ENCODE measurements at regions not wholly inside any gene's neighbourhood (a gene's known extent, or its start where the extent isn't known, plus 50 kb on each side); places are given as distances from the start of the nearest gene placed in this dataset.

GRCh38 chr5:6029811-6030271, 348.5 kb downstream of the MED10 start:
- intact Hi-C loops (cut with micrococcal nuclease) = no loop called here
- H4K20me1 ChIP-seq (ENCODE audit: low read length) = no peaks in the 10 kb centered on the region
- H3F3A ChIP-seq (ENCODE audit: low read length, unreplicated experiment) = no peaks in the 10 kb centered on the region
- DNase-seq = no peak
- no peaks in the 10 kb centered on the region for H3K36me3 ChIP-seq (ENCODE audit: low read depth, low read length)
- no peaks in the 10 kb centered on the region for H3K79me2 ChIP-seq (ENCODE audit: low read length)
- CTCF ChIA-PET = no interaction called here
- no peak overlapping the region for H3K9ac ChIP-seq (ENCODE audit: low read length)
- H3K4me2 ChIP-seq (ENCODE audit: low read length) = no peak overlapping the region
- POLR2A ChIA-PET (ENCODE audit: unreplicated experiment) = no interaction called here
- H3K9me3 ChIP-seq (ENCODE audit: low read length) = no peaks in the 10 kb centered on the region
- no peak for ATAC-seq
- H3K9me2 ChIP-seq (replicated peaks; ENCODE audit: low read length) = no peaks in the 10 kb centered on the region
- no peaks in the 10 kb centered on the region for H3K27me3 ChIP-seq (ENCODE audit: low read length)
- no peak overlapping the region for H3K27ac ChIP-seq (ENCODE audit: low read length)
- BruUV-seq (replicated peaks) = no TSS peak
- no peak overlapping the region for H3K4me3 ChIP-seq (ENCODE audit: low read length)
- H2AFZ ChIP-seq (ENCODE audit: low read length) = no peak overlapping the region
- H3K4me1 ChIP-seq (ENCODE audit: insufficient read depth, low read length) = no peaks in the 10 kb centered on the region
- TF ChIP-seq CTCF (conservative IDR thresholded peaks at IDR 0.05; ENCODE audit: low read depth, low read length) (no peak), EZH2phosphoT487 (IDR thresholded peaks at IDR 0.05; ENCODE audit: borderline replicate concordance, low read length) (no peak), EZH2 (IDR thresholded peaks at IDR 0.05; ENCODE audit: low read length, unreplicated experiment) (no peak)

GRCh38 chr5:6026766-6027406, 351.5 kb downstream of the MED10 start:
- CTCF ChIA-PET = no interaction called here
- no peak overlapping the region for H3K9ac ChIP-seq (ENCODE audit: low read length)
- H3K36me3 ChIP-seq (ENCODE audit: low read depth, low read length) = no peaks in the 10 kb centered on the region
- H3K4me3 ChIP-seq (ENCODE audit: low read length) = no peak overlapping the region
- POLR2A ChIA-PET (ENCODE audit: unreplicated experiment) = no interaction called here
- ATAC-seq (no peak), DNase-seq (no peak)
- no peaks in the 10 kb centered on the region for H3F3A ChIP-seq (ENCODE audit: low read length, unreplicated experiment)
- H3K27ac ChIP-seq (ENCODE audit: low read length) = no peak overlapping the region
- no peaks in the 10 kb centered on the region for H3K9me3 ChIP-seq (ENCODE audit: low read length)
- TF ChIP-seq CTCF (conservative IDR thresholded peaks at IDR 0.05; ENCODE audit: low read depth, low read length) (no peak), EZH2 (IDR thresholded peaks at IDR 0.05; ENCODE audit: low read length, unreplicated experiment) (no peak), EZH2phosphoT487 (IDR thresholded peaks at IDR 0.05; ENCODE audit: borderline replicate concordance, low read length) (no peak)
- no TSS peak for BruUV-seq (replicated peaks)
- H3K9me2 ChIP-seq (replicated peaks; ENCODE audit: low read length) = no peaks in the 10 kb centered on the region
- no peak overlapping the region for H2AFZ ChIP-seq (ENCODE audit: low read length)
- no peaks in the 10 kb centered on the region for H3K27me3 ChIP-seq (ENCODE audit: low read length)
- H3K4me2 ChIP-seq (ENCODE audit: low read length) = no peak overlapping the region
- no peaks in the 10 kb centered on the region for H3K79me2 ChIP-seq (ENCODE audit: low read length)
- H4K20me1 ChIP-seq (ENCODE audit: low read length) = no peaks in the 10 kb centered on the region
- no peaks in the 10 kb centered on the region for H3K4me1 ChIP-seq (ENCODE audit: insufficient read depth, low read length)
- intact Hi-C loops (cut with micrococcal nuclease) = no loop called here

GRCh38 chr5:6019612-6020011, 358.7 kb downstream of the MED10 start:
- H4K20me1 ChIP-seq (ENCODE audit: low read length) = no peaks in the 10 kb centered on the region
- ChIA-PET POLR2A (ENCODE audit: unreplicated experiment) (no interaction called here), CTCF (no interaction called here)
- H3K27ac ChIP-seq (ENCODE audit: low read length) = 0 out of 2 replicates have a peak overlapping the region, but pooled peaks have one; percentile 1
- no TSS peak for BruUV-seq (replicated peaks)
- no peaks in the 10 kb centered on the region for H3K9me3 ChIP-seq (ENCODE audit: low read length)
- DNase-seq = peak; percentile 63
- no peaks in the 10 kb centered on the region for H3K27me3 ChIP-seq (ENCODE audit: low read length)
- peak overlapping the region; percentile 12 for H3K4me2 ChIP-seq (ENCODE audit: low read length)
- H3F3A ChIP-seq (ENCODE audit: low read length, unreplicated experiment) = no peaks in the 10 kb centered on the region
- no peak for TF ChIP-seq CTCF (conservative IDR thresholded peaks at IDR 0.05; ENCODE audit: low read depth, low read length)
- H2AFZ ChIP-seq (ENCODE audit: low read length) = no peak overlapping the region
- H3K9ac ChIP-seq (ENCODE audit: low read length) = no peak overlapping the region
- H3K4me3 ChIP-seq (ENCODE audit: low read length) = no peak overlapping the region
- H3K4me1 ChIP-seq (ENCODE audit: insufficient read depth, low read length) = peaks cover 16% of the 10 kb centered on the region
- no peaks in the 10 kb centered on the region for H3K9me2 ChIP-seq (replicated peaks; ENCODE audit: low read length)
- no peaks in the 10 kb centered on the region for H3K36me3 ChIP-seq (ENCODE audit: low read depth, low read length)
- H3K79me2 ChIP-seq (ENCODE audit: low read length) = no peaks in the 10 kb centered on the region
- intact Hi-C loops (cut with micrococcal nuclease) = no loop called here
- no peak for ATAC-seq

All from PC-3 (cell line).